H1 (cell line): ENCODE measurements at regions not wholly inside any gene's neighbourhood (a gene's known extent, or its start where the extent isn't known, plus 50 kb on each side); places are given as distances from the start of the nearest gene placed in this dataset.

Experiments used
- CTCF ChIA-PET: fragments of 300-600 bp; sonication (Branson Sonifier 250); formaldehyde crosslinking; loops from one replicate; lab custom pipeline; 2021; ENCODE audit not compliant: partially characterized antibody; lab: Charles Lee
- POLR2A ChIA-PET: fragments of 300-600 bp; sonication (Branson Sonifier 250); formaldehyde crosslinking; loops from one replicate; lab custom pipeline; 2021; ENCODE audit warnings: inconsistent platforms; ENCODE audit not compliant: partially characterized antibody; lab: Charles Lee
- DNase-seq, 2 experiments: peaks; one replicate each; pipeline versions ENCODE4 v3.0.0 to v3.0.0-alpha.2; 2010 to 2022; ENCODE audit warnings: low spot score in 2 of 2, low read depth in 1 of 2, mixed read lengths in 1 of 2
- FAIRE-seq: peaks from 2 replicates; lab custom pipeline; 2011; peaks lifted over from hg19 to GRCh38; lab: Jason Lieb, UNC
- H2AFZ ChIP-seq: 2 replicates; pipeline ENCODE4 v1.8.1; 2012; ENCODE audit warnings: low read length, inconsistent platforms
- H2AK5ac ChIP-seq: 2 replicates; pipeline ENCODE4 v1.6.1; 2013; ENCODE audit warnings: low read depth, low read length
- H2BK120ac ChIP-seq: replicated peaks from 2 replicates; pipeline ENCODE3; 2013; ENCODE audit warnings: low read depth, low read length, inconsistent platforms
- H2BK12ac ChIP-seq: 2 replicates; pipeline ENCODE4 v1.6.1; 2013; ENCODE audit warnings: low read depth, low read length
- H2BK15ac ChIP-seq: 2 replicates; pipeline ENCODE4 v1.6.1; 2013; ENCODE audit warnings: low read length
- H2BK20ac ChIP-seq: 2 replicates; pipeline ENCODE4 v1.6.1; 2013; ENCODE audit warnings: low read length
- H2BK5ac ChIP-seq: 2 replicates; pipeline ENCODE4 v1.6.1; 2013; ENCODE audit warnings: low read depth, low read length
- H3K14ac ChIP-seq: 2 replicates; pipeline ENCODE4 v1.6.1; 2013; ENCODE audit warnings: inconsistent platforms; ENCODE audit not compliant: insufficient read length
- H3K18ac ChIP-seq: 2 replicates; pipeline ENCODE4 v1.6.1; 2013; ENCODE audit warnings: low read length; ENCODE audit errors: extremely low read depth
- H3K23ac ChIP-seq: 2 replicates; pipeline ENCODE4 v1.6.1; 2013; ENCODE audit warnings: inconsistent platforms; ENCODE audit not compliant: insufficient read length
- H3K23me2 ChIP-seq: 2 replicates; pipeline ENCODE4 v1.6.1; 2013; ENCODE audit warnings: low read depth, low read length
- H3K27ac ChIP-seq: 2 replicates; pipeline ENCODE4 v1.6.1; 2011; ENCODE audit warnings: low read depth, low read length, inconsistent platforms
- H3K27me3 ChIP-seq, 4 experiments: replicated peaks in 1 of 4; 1 replicate in 1 of 4; 2 replicates in 3 of 4; pipeline versions ENCODE4 v1.6.1 to v1.8.1; 2011 to 2013; ENCODE audit warnings: low read length in 3 of 4, mild to moderate bottlenecking in 3 of 4, inconsistent platforms in 2 of 4, mixed read lengths in 2 of 4, moderate library complexity in 1 of 4; ENCODE audit not compliant: control insufficient read depth in 3 of 4, insufficient read depth in 3 of 4; ENCODE audit errors: extremely low read depth in 1 of 4
- H3K36me3 ChIP-seq, 4 experiments: 2 replicates each; pipeline versions ENCODE4 v1.6.1 to v1.8.1; 2011 to 2013; ENCODE audit warnings: mild to moderate bottlenecking in 4 of 4, low read length in 3 of 4, moderate library complexity in 2 of 4, control low read depth in 1 of 4, inconsistent platforms in 1 of 4; ENCODE audit not compliant: insufficient read depth in 4 of 4, control insufficient read depth in 2 of 4
- H3K4ac ChIP-seq: replicated peaks from 2 replicates; pipeline ENCODE3; 2013; ENCODE audit warnings: low read length, low read depth, mixed read lengths, inconsistent platforms; ENCODE audit not compliant: insufficient read length
- H3K4me1 ChIP-seq, 4 experiments: replicated peaks in 1 of 4; 1 replicate in 1 of 4; 2 replicates in 3 of 4; pipeline versions ENCODE4 v1.6.1 to v1.8.1; 2011 to 2013; ENCODE audit warnings: low read length in 3 of 4, inconsistent platforms in 2 of 4, mixed read lengths in 1 of 4; ENCODE audit not compliant: insufficient read depth in 4 of 4, control insufficient read depth in 3 of 4
- H3K4me2 ChIP-seq, 2 experiments: 2 replicates each; pipeline versions ENCODE4 v1.6.1 to v1.8.1; 2011 to 2013; ENCODE audit warnings: low read depth in 2 of 2, low read length in 2 of 2, control low read depth in 1 of 2, inconsistent platforms in 1 of 2, mild to moderate bottlenecking in 1 of 2; ENCODE audit not compliant: insufficient read depth in 1 of 2
- H3K4me3 ChIP-seq, 4 experiments: fragments of 200-600, 300-600 bp in 1 of 4; sonication (generic), shearing (Covaris generic), sonication (Bioruptor Twin) in 1 of 4; 2 replicates each; pipeline versions ENCODE4 v1.5.1 to v1.8.1; 2011 to 2016; ENCODE audit warnings: low read length in 4 of 4, low read depth in 3 of 4, control low read depth in 2 of 4, inconsistent platforms in 2 of 4, mild to moderate bottlenecking in 2 of 4, mixed read lengths in 1 of 4, moderate library complexity in 1 of 4; ENCODE audit not compliant: insufficient read depth in 2 of 4; ENCODE audit errors: extremely low read depth in 1 of 4
- H3K56ac ChIP-seq: replicated peaks from 2 replicates; pipeline ENCODE3; 2013; ENCODE audit warnings: low read depth, mild to moderate bottlenecking, mixed read lengths, low read length, inconsistent platforms; ENCODE audit not compliant: insufficient read length
- H3K79me1 ChIP-seq: 2 replicates; pipeline ENCODE4 v1.6.1; 2013; ENCODE audit warnings: low read depth, low read length, control low read depth
- H3K79me2 ChIP-seq, 2 experiments: 2 replicates each; pipeline versions ENCODE4 v1.6.1 to v1.8.1; 2012 to 2013; ENCODE audit warnings: low read length in 2 of 2, mild to moderate bottlenecking in 2 of 2, inconsistent platforms in 1 of 2; ENCODE audit not compliant: insufficient read depth in 2 of 2, control insufficient read depth in 1 of 2
- H3K9ac ChIP-seq, 4 experiments: replicated peaks in 1 of 4; 1 replicate in 1 of 4; 2 replicates in 3 of 4; pipeline versions ENCODE4 v1.6.1 to v1.8.1; 2011 to 2013; ENCODE audit warnings: low read depth in 3 of 4, low read length in 3 of 4, control low read depth in 2 of 4, mild to moderate bottlenecking in 2 of 4, moderate library complexity in 2 of 4, inconsistent platforms in 1 of 4; ENCODE audit errors: extremely low read depth in 1 of 4
- H3K9me3 ChIP-seq, 2 experiments: 2 replicates each; pipeline versions ENCODE4 v1.6.1 to v1.8.1; 2012 to 2013; ENCODE audit warnings: mild to moderate bottlenecking in 2 of 2, moderate library complexity in 2 of 2, control low read depth in 1 of 2, inconsistent platforms in 1 of 2, low read depth in 1 of 2, low read length in 1 of 2, mixed read lengths in 1 of 2; ENCODE audit not compliant: insufficient read depth in 2 of 2
- H4K20me1 ChIP-seq, 2 experiments: replicated peaks in 1 of 2; 2 replicates each; pipeline versions ENCODE3 to v1.8.1; 2011 to 2013; ENCODE audit warnings: inconsistent platforms in 2 of 2, low read length in 2 of 2, mild to moderate bottlenecking in 1 of 2; ENCODE audit not compliant: insufficient read depth in 2 of 2, control insufficient read depth in 1 of 2
- H4K5ac ChIP-seq: 2 replicates; pipeline ENCODE4 v1.6.1; 2013; ENCODE audit warnings: low read length, low read depth, mixed read lengths, inconsistent platforms; ENCODE audit not compliant: insufficient read length
- H4K8ac ChIP-seq: 2 replicates; pipeline ENCODE4 v1.8.0; 2013; ENCODE audit warnings: mild to moderate bottlenecking, moderate library complexity, low read length, inconsistent platforms; ENCODE audit not compliant: insufficient read depth; ENCODE audit errors: extremely low read depth
- H4K91ac ChIP-seq: replicated peaks from 2 replicates; pipeline ENCODE3; 2013; ENCODE audit warnings: low read length, mixed read lengths, inconsistent platforms; ENCODE audit not compliant: insufficient read length
- CHD2 ChIP-seq: IDR thresholded peaks from 2 replicates; pipeline ENCODE4 v1.6.1; 2012; ENCODE audit warnings: low read length, improper control_type of control experiment
- EP300 ChIP-seq, 2 experiments: IDR thresholded peaks; 1 replicate in 1 of 2; 2 replicates in 1 of 2; pipeline ENCODE4 v1.6.1; 2011 to 2012; ENCODE audit warnings: low read depth in 2 of 2, low read length in 2 of 2, mild to moderate bottlenecking in 2 of 2, borderline replicate concordance in 1 of 2, inconsistent platforms in 1 of 2, moderate library complexity in 1 of 2
- EZH2 ChIP-seq: fragments of 200-600 bp; sonication (generic); IDR thresholded peaks from 2 replicates; pipeline ENCODE4 v1.7.1; 2012; ENCODE audit warnings: low read depth, mild to moderate bottlenecking, moderate library complexity, low read length, inconsistent platforms; ENCODE audit not compliant: severe bottlenecking
- GTF2F1 ChIP-seq: IDR thresholded peaks from 2 replicates; pipeline ENCODE4 v1.6.1; 2012; ENCODE audit warnings: low read depth, low read length, improper control_type of control experiment, borderline replicate concordance
- JUN ChIP-seq: IDR thresholded peaks from 2 replicates; pipeline ENCODE4 v1.6.1; 2011; ENCODE audit warnings: low read depth, mild to moderate bottlenecking, improper control_type of control experiment, low read length
- NRF1 ChIP-seq: IDR thresholded peaks from 2 replicates; pipeline ENCODE4 v1.6.1; 2011; ENCODE audit warnings: mild to moderate bottlenecking, low read depth, low read length, improper control_type of control experiment
- RNF2 ChIP-seq: fragments of 200-900, 300-1000 bp; sonication (generic); IDR thresholded peaks from 2 replicates; pipeline ENCODE4 v1.7.1; 2016; ENCODE audit warnings: borderline replicate concordance, low read depth, mild to moderate bottlenecking, antibody characterized with exemption, low read length; ENCODE audit not compliant: poor library complexity, severe bottlenecking; ENCODE audit errors: missing control alignments
- RXRA ChIP-seq: IDR thresholded peaks from 2 replicates; pipeline ENCODE4 v1.6.1; 2011; ENCODE audit warnings: low read depth, mild to moderate bottlenecking, low read length, moderate library complexity; ENCODE audit not compliant: insufficient read depth
- TBP ChIP-seq: IDR thresholded peaks from 2 replicates; pipeline ENCODE4 v1.6.1; 2011; ENCODE audit warnings: low read depth, low read length, improper control_type of control experiment
- TEAD4 ChIP-seq: IDR thresholded peaks from 2 replicates; pipeline ENCODE4 v1.6.1; 2012; ENCODE audit warnings: low read depth, low read length, inconsistent platforms, mixed read lengths
- ZNF274 ChIP-seq: IDR thresholded peaks from 2 replicates; pipeline ENCODE4 v1.7.0; 2012; ENCODE audit warnings: low read length, borderline replicate concordance; ENCODE audit errors: extremely low read depth
- WGBS, 2 experiments: shearing (Covaris generic) in 1 of 2; methylation state at CpG; one replicate each; pipeline versions ENCODE4 v1.1.6 to v1.1.7; 2013 to 2015; ENCODE audit warnings: low lambda C conversion rate in 2 of 2, mixed read lengths in 2 of 2, inconsistent platforms in 1 of 2, low coverage in 1 of 2, missing lambda C conversion rate in 1 of 2; ENCODE audit not compliant: insufficient replicate concordance in 2 of 2, insufficient coverage in 1 of 2, insufficient read length in 1 of 2; ENCODE audit errors: extremely low coverage in 1 of 2, missing lambda C conversion rate in 1 of 2; 5-methylcytosine and 5-hydroxymethylcytosine counted together

- H3K36me3 ChIP-seq = no peaks in the 10 kb centered on the region
- H2AFZ ChIP-seq = no peak overlapping the region
- peaks cover 7% of the 10 kb centered on the region; the same call in 1 of the 2 replicates for H3K23me2 ChIP-seq
- H3K4me1 ChIP-seq = no peaks in the 10 kb centered on the region; a peak in 1 of 7 replicates
- no peaks in the 10 kb centered on the region for H3K9me3 ChIP-seq
- H4K91ac ChIP-seq = no peak overlapping the region
- TF ChIP-seq ZNF274 (no peak), CHD2 (no peak), GTF2F1 (no peak), NRF1 (no peak), EZH2 (no peak), JUN (no peak), TBP (no peak), EP300 (IDR thresholded peaks at IDR 0.05; ENCODE audit: borderline replicate concordance in 1 of 2, low read depth in 2 of 2, low read length in 2 of 2) (no peak), RXRA (no peak), RNF2 (no peak), TEAD4 (no peak)
- H3K23ac ChIP-seq = no peak overlapping the region
- ChIA-PET CTCF (interaction anchor here (0.7 kb wide), 1 partner anchor 21 kb away, joined by 3 read pairs; no protein-coding TSS in a partner anchor), POLR2A (interaction anchor here (0.9 kb wide), 1 partner anchor 11 kb away, joined by 3 read pairs; no protein-coding TSS in a partner anchor)
- no peak overlapping the region for H2BK20ac ChIP-seq
- H3K79me1 ChIP-seq = no peaks in the 10 kb centered on the region
- no peaks in the 10 kb centered on the region for H3K27me3 ChIP-seq
- H2BK15ac ChIP-seq = no peak overlapping the region
- peaks cover 0 to 2% of the 10 kb centered on the region in 2 experiments for H4K20me1 ChIP-seq
- no peak overlapping the region for H3K18ac ChIP-seq
- H2BK120ac ChIP-seq = no peak overlapping the region
- no peak overlapping the region for H4K8ac ChIP-seq
- H3K14ac ChIP-seq = no peak overlapping the region
- no peak overlapping the region for H3K56ac ChIP-seq
- H2AK5ac ChIP-seq = no peak overlapping the region
- no peak overlapping the region for H3K27ac ChIP-seq
- no peaks in the 10 kb centered on the region for H3K79me2 ChIP-seq
- DNase-seq (no peak), FAIRE-seq (no peak)
- H4K5ac ChIP-seq = no peak overlapping the region
- H2BK12ac ChIP-seq = no peak overlapping the region
- H3K4ac ChIP-seq = no peak overlapping the region
- no peak overlapping the region for H3K4me2 ChIP-seq
- H3K9ac ChIP-seq = no peak overlapping the region
- H2BK5ac ChIP-seq = no peak overlapping the region
- WGBS, 2 experiments = 90% methylated on average over 27 of the region's 28 CpGs; no CpG with 5 or more reads in 1 of the 2 experiments
- no peak overlapping the region for H3K4me3 ChIP-seq
Measured at GRCh38 chr18:10009321-10010144, 95.7 kb downstream of the VAPA start.
